ENCODE measurements at regions not wholly inside any gene's neighbourhood (a gene's known extent, or its start where the extent isn't known, plus 50 kb on each side); places are given as distances from the start of the nearest gene placed in this dataset.
A peak's percentile ranks its signal among the peaks of the same experiment; 100 is the strongest.

- ChIA-PET CTCF (interaction anchor here (2.0 kb wide), 1 partner anchor 8 kb away, joined by 6 read pairs; no protein-coding TSS in a partner anchor), POLR2A (no interaction called here)
- TF ChIP-seq CTCF (IDR thresholded peaks at IDR 0.05; ENCODE audit: control extremely low read depth, extremely low read depth, low read depth, missing control alignments) = no peak
- DNase-seq (ENCODE audit: extremely low spot score) = no peak
These were observed 293.9 kb downstream of the RPAP3 start for GRCh38 chr12:47411966-47412365.

- no peak for TF ChIP-seq CTCF (IDR thresholded peaks at IDR 0.05; ENCODE audit: control extremely low read depth, extremely low read depth, low read depth, missing control alignments)
- POLR2A ChIA-PET = no interaction called here
- CTCF ChIA-PET = interaction anchor here (1.0 kb wide), 2 partner anchors 9 to 13 kb away, joined by 3 to 4 read pairs; no protein-coding TSS in a partner anchor
These were observed 295.0 kb downstream of the RPAP3 start for GRCh38 chr12:47410862-47411261.

GRCh38 chr12:47410383-47410782 is 295.4 kb downstream of the RPAP3 start:
- no peak for TF ChIP-seq CTCF (IDR thresholded peaks at IDR 0.05; ENCODE audit: control extremely low read depth, extremely low read depth, low read depth, missing control alignments)
- ChIA-PET POLR2A (no interaction called here), CTCF (interaction anchor here (1.0 to 2.8 kb wide), 3 partner anchors 9 to 12 kb away, joined by 3 to 9 read pairs (median 4); no protein-coding TSS in a partner anchor)
- DNase-seq (ENCODE audit: extremely low spot score) = no peak

More at GRCh38 chr12:47410862-47411261, 295.0 kb downstream of the RPAP3 start:
- DNase-seq (ENCODE audit: extremely low spot score) = no peak

- POLR2A ChIA-PET = no interaction called here
- CTCF ChIA-PET = interaction anchor here (2.8 kb wide), 1 partner anchor 12 kb away, joined by 9 read pairs; no protein-coding TSS in a partner anchor
- no peak for TF ChIP-seq CTCF (IDR thresholded peaks at IDR 0.05; ENCODE audit: control extremely low read depth, extremely low read depth, low read depth, missing control alignments)
These were observed 296.4 kb downstream of the RPAP3 start for GRCh38 chr12:47409310-47409987.

GRCh38 chr12:47408171-47408871 is 297.5 kb downstream of the RPAP3 start:
- CTCF ChIA-PET = interaction anchor here (0.6 to 2.8 kb wide), 3 partner anchors 10 to 376 kb away, joined by 3 to 9 read pairs (median 3); no protein-coding TSS in a partner anchor
- peak; percentile 44 for TF ChIP-seq CTCF (IDR thresholded peaks at IDR 0.05; ENCODE audit: control extremely low read depth, extremely low read depth, low read depth, missing control alignments)
- peak; percentile 48 for DNase-seq (ENCODE audit: extremely low spot score)
- POLR2A ChIA-PET = no interaction called here

More at GRCh38 chr12:47409310-47409987, 296.4 kb downstream of the RPAP3 start:
- DNase-seq (ENCODE audit: extremely low spot score) = no peak

- DNase-seq (ENCODE audit: extremely low spot score) = no peak
- ChIA-PET POLR2A (no interaction called here), CTCF (interaction anchor here (1.1 to 2.8 kb wide), 2 partner anchors 10 to 13 kb away, joined by 3 to 9 read pairs; no protein-coding TSS in a partner anchor)
- TF ChIP-seq CTCF (IDR thresholded peaks at IDR 0.05; ENCODE audit: control extremely low read depth, extremely low read depth, low read depth, missing control alignments) = no peak
These were observed 298.2 kb downstream of the RPAP3 start for GRCh38 chr12:47407463-47408129.
